ENCODE measurements at regions not wholly inside any gene's neighbourhood (a gene's known extent, or its start where the extent isn't known, plus 50 kb on each side); places are given as distances from the start of the nearest gene placed in this dataset.

DNA sequence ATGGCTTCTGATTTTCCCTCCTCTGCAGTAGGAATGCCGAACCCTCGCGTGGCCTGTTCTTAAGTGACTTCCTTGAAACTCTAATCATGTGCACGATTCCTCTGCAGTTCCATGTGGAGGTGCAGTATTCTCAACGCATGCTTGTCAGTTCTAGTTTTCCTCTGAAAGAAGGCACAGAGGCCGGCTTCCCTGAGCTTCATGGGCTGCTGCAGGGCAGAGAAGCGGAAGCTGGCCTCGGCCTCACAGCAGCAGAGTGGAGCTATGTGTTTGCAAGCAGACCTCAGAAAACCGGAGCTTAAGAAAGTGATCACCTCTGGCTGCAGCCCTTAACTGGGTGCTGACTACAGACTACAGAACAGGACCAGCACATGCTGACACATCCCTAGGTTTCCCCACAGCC is 500.7 kb downstream of the GRIN2A start:
- ATAC-seq (peak; percentile 13), DNase-seq (ENCODE audit: low spot score) (no peak)
- Mint-ChIP-seq H3K27me3 (ENCODE audit: low read depth) (0 out of 2 replicates have a peak, but pooled peaks cover 4% of the 10 kb centered on the region), H3K27ac (peak overlapping the region; percentile 95), H3K9me3 (peaks cover 15% of the 10 kb centered on the region), H3K4me3 (peak overlapping the region; percentile 80), H3K4me1 (peaks cover 54% of the 10 kb centered on the region), H3K36me3 (peaks cover 24% of the 10 kb centered on the region)
- TF ChIP-seq MAX (CRISPR knock-in tag; IDR thresholded peaks at IDR 0.05) (0 out of 2 replicates have a peak, but pooled peaks have one; percentile 67), RORB (CRISPR knock-in tag; IDR thresholded peaks at IDR 0.05) (no peak), ZNF121 (CRISPR knock-in tag; IDR thresholded peaks at IDR 0.05) (0 out of 2 replicates have a peak, but pooled peaks have one; percentile 4), AFF4 (CRISPR knock-in tag; IDR thresholded peaks at IDR 0.05; ENCODE audit: borderline replicate concordance) (peak; percentile 94; the same call in 1 of the 2 replicates), TP53 (CRISPR knock-in tag; IDR thresholded peaks at IDR 0.05) (0 out of 2 replicates have a peak, but pooled peaks have one; percentile 20), NFE2L1 (CRISPR knock-in tag; IDR thresholded peaks at IDR 0.05) (no peak), MYBL2 (CRISPR knock-in tag; IDR thresholded peaks at IDR 0.05) (no peak)
- ChIA-PET CTCF (interaction anchor here (1.4 to 1.9 kb wide), 7 partner anchors 12 to 521 kb away, joined by 3 to 8 read pairs (median 6); partner anchors contain the start of gene GRIN2A), POLR2A (interaction anchor here (0.9 to 2.5 kb wide), 3 partner anchors 11 to 348 kb away, joined by 3 to 10 read pairs (median 5); no protein-coding TSS in a partner anchor)

DNA sequence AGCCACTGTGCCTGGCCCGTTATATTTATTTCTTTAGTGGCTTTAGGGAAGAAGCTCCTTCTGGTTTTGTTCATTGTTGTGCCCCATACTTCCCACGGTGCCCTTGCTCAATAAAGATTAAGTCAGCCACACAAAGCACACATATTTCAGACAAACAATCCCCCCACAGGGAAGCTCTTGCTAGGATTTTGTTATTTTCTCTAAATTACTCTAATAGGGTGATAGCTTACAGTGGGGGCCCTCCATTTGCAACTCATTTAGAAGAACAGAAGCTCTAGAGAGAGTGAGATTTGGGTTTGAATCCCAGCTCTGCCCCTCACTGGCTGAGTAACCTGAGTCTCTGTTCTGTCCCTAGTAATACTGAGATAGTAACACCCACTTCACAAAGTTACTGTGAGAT is 499.9 kb downstream of the GRIN2A start:
- TF ChIP-seq ZNF138 (CRISPR knock-in tag; conservative IDR thresholded peaks at IDR 0.05) (no peak), SP1 (CRISPR knock-in tag; conservative IDR thresholded peaks at IDR 0.05) (0 out of 2 replicates have a peak, but pooled peaks have one; percentile 13), CDX4 (CRISPR knock-in tag; IDR thresholded peaks at IDR 0.05; ENCODE audit: borderline replicate concordance) (no peak)
- H3K27ac Mint-ChIP-seq, result peak overlapping the region; percentile 95
- H3K4me3 Mint-ChIP-seq, result peak overlapping the region; percentile 80
- peaks cover 58% of the 10 kb centered on the region for H3K4me1 Mint-ChIP-seq
- peaks cover 24% of the 10 kb centered on the region for H3K36me3 Mint-ChIP-seq
- no peak for DNase-seq (ENCODE audit: low spot score)
- POLR2A ChIA-PET, result interaction anchor here (0.9 to 2.5 kb wide), 3 partner anchors 12 to 59 kb away, joined by 3 to 10 read pairs (median 5); no protein-coding TSS in a partner anchor
- H3K9me3 Mint-ChIP-seq, result peaks cover 15% of the 10 kb centered on the region
- H3K27me3 Mint-ChIP-seq (ENCODE audit: low read depth), result 0 out of 2 replicates have a peak, but pooled peaks cover 4% of the 10 kb centered on the region
- peak; percentile 25 for ATAC-seq
- CTCF ChIA-PET, result interaction anchor here (1.4 to 1.9 kb wide), 4 partner anchors 12 to 500 kb away, joined by 4 to 6 read pairs (median 6); partner anchors contain the start of gene GRIN2A

- CTCF ChIA-PET, result no interaction called here
- no peak for DNase-seq (ENCODE audit: low spot score)
- 0 out of 2 replicates have a peak, but pooled peaks cover 4% of the 10 kb centered on the region for H3K27me3 Mint-ChIP-seq (ENCODE audit: low read depth)
- peaks cover 61% of the 10 kb centered on the region for H3K4me1 Mint-ChIP-seq
- H3K4me3 Mint-ChIP-seq, result no peak overlapping the region
- POLR2A ChIA-PET, result no interaction called here
- H3K27ac Mint-ChIP-seq, result no peak overlapping the region
- no peak for ATAC-seq
- H3K9me3 Mint-ChIP-seq, result peaks cover 22% of the 10 kb centered on the region
- TF ChIP-seq GTF2I (CRISPR knock-in tag; conservative IDR thresholded peaks at IDR 0.05) (peak; percentile 53; the same call in 1 of the 2 replicates), ZNF512 (CRISPR knock-in tag; IDR thresholded peaks at IDR 0.05; ENCODE audit: borderline replicate concordance) (no peak)
- peaks cover 32% of the 10 kb centered on the region for H3K36me3 Mint-ChIP-seq
Observed at GRCh38 chr16:9683677-9684076, 498.6 kb downstream of the GRIN2A start.

Data from WTC11 (cell line).